ENCODE measurements at regions not wholly inside any gene's neighbourhood (a gene's known extent, or its start where the extent isn't known, plus 50 kb on each side); places are given as distances from the start of the nearest gene placed in this dataset.

DNA sequence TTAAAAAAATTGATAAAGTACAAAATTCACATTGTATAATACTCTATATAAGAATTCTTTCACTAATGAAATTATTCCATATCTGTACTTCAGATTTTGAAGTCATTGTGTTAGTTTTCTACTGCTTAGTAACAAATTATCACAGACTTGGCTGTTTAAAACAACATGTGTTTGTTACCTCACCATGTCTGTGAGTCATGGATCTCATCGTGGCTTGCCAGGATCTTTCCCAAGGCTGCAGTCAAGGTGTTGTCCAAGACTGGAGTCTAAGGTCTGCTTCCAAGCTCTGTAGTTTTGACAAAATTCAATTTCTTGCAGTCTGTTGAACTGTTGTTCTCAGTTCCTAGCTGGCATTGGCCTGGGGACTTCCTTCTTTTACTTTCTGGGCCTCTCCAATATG lies 1286.9 kb downstream of the ADGRL3 start:
- H3K4me1 ChIP-seq (ENCODE audit: control insufficient read depth, extremely low read depth, insufficient read depth, low read length): no peaks in the 10 kb centered on the region
- no peaks in the 10 kb centered on the region for H3K9me1 ChIP-seq (ENCODE audit: control insufficient read depth, extremely low read depth, insufficient read depth, low read length)
- no peak overlapping the region for H3K4me2 ChIP-seq (ENCODE audit: control insufficient read depth, extremely low read depth, insufficient read depth, low read depth, low read length)
- H2AFZ ChIP-seq (ENCODE audit: control insufficient read depth, low read length): no peak overlapping the region
- TF ChIP-seq, protein P1, sequence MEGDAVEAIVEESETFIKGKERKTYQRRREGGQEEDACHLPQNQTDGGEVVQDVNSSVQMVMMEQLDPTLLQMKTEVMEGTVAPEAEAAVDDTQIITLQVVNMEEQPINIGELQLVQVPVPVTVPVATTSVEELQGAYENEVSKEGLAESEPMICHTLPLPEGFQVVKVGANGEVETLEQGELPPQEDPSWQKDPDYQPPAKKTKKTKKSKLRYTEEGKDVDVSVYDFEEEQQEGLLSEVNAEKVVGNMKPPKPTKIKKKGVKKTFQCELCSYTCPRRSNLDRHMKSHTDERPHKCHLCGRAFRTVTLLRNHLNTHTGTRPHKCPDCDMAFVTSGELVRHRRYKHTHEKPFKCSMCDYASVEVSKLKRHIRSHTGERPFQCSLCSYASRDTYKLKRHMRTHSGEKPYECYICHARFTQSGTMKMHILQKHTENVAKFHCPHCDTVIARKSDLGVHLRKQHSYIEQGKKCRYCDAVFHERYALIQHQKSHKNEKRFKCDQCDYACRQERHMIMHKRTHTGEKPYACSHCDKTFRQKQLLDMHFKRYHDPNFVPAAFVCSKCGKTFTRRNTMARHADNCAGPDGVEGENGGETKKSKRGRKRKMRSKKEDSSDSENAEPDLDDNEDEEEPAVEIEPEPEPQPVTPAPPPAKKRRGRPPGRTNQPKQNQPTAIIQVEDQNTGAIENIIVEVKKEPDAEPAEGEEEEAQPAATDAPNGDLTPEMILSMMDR (optimal IDR thresholded peaks at IDR 0.05 in 1 of 3, IDR thresholded peaks at IDR 0.05 in 1 of 3, conservative IDR thresholded peaks at IDR 0.05 in 1 of 3; ENCODE audit: extremely low read depth in 1 of 3, insufficient read depth in 2 of 3, low read length in 3 of 3): no peak
- TF ChIP-seq EZH2 (IDR thresholded peaks at IDR 0.05; ENCODE audit: low read length): no peak
- no peaks in the 10 kb centered on the region for H3K36me3 ChIP-seq (ENCODE audit: control insufficient read depth in 2 of 2, extremely low read depth in 1 of 2, insufficient read depth in 2 of 2, low read length in 2 of 2)
- no peaks in the 10 kb centered on the region for H3K79me2 ChIP-seq (ENCODE audit: control insufficient read depth, insufficient read depth, low read length)
- FAIRE-seq: peak; percentile 17
- dilution Hi-C loops (cut with MboI; ENCODE audit: extremely low pct_ligation_motif_present, low sequenced_read_pairs): no loop called here
- no peaks in the 10 kb centered on the region for H3K9me3 ChIP-seq (ENCODE audit: control insufficient read depth, low read depth, low read length)
- H3K4me3 ChIP-seq (ENCODE audit: control insufficient read depth in 2 of 3, extremely low read depth in 1 of 3, insufficient read depth in 2 of 3, low read depth in 1 of 3, low read length in 3 of 3): no peak overlapping the region
- H3K27ac ChIP-seq (ENCODE audit: control insufficient read depth, insufficient read depth, low read length): no peak overlapping the region
- no peaks in the 10 kb centered on the region for H4K20me1 ChIP-seq (ENCODE audit: control insufficient read depth, extremely low read depth, insufficient read depth, low read length)
- DNase-seq (ENCODE audit: low read depth, low spot score): no peak
- H3K27me3 ChIP-seq (ENCODE audit: control insufficient read depth, extremely low read depth, insufficient read depth, low read length): no peaks in the 10 kb centered on the region
- no peak overlapping the region for H3K9ac ChIP-seq (ENCODE audit: control insufficient read depth, extremely low read depth, insufficient read depth, low read length)

DNA sequence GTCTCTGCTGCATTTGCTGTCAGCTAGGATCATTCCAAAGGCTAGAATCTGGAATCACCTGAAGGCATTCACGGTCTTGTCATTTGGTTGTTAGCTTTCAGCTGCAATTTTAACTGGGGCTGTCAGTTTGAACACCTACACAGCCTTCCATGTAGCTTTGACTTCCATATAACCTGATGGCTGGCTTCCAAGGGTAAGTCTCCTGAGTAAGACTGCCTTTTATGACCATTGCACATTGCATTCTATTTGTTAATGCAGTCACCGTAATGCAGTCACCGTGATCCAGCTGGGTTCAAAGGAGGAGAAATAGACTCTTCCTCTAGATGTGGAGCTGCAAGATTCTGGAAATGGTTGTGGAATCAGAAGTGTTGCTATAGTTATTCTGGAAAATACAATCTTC lies 1284.2 kb downstream of the ADGRL3 start:
- Histone ChIP-seq H3K4me1 (ENCODE audit: control insufficient read depth, extremely low read depth, insufficient read depth, low read length) (no peaks in the 10 kb centered on the region), H3K27ac (ENCODE audit: control insufficient read depth, insufficient read depth, low read length) (no peak overlapping the region), H3K4me2 (ENCODE audit: control insufficient read depth, extremely low read depth, insufficient read depth, low read depth, low read length) (no peak overlapping the region), H3K9me1 (ENCODE audit: control insufficient read depth, extremely low read depth, insufficient read depth, low read length) (no peaks in the 10 kb centered on the region), H4K20me1 (ENCODE audit: control insufficient read depth, extremely low read depth, insufficient read depth, low read length) (no peaks in the 10 kb centered on the region), H3K27me3 (ENCODE audit: control insufficient read depth, extremely low read depth, insufficient read depth, low read length) (no peaks in the 10 kb centered on the region), H3K9ac (ENCODE audit: control insufficient read depth, extremely low read depth, insufficient read depth, low read length) (no peak overlapping the region), H3K4me3 (ENCODE audit: control insufficient read depth in 2 of 3, extremely low read depth in 1 of 3, insufficient read depth in 2 of 3, low read depth in 1 of 3, low read length in 3 of 3) (no peak overlapping the region), H3K36me3 (ENCODE audit: control insufficient read depth in 2 of 2, extremely low read depth in 1 of 2, insufficient read depth in 2 of 2, low read length in 2 of 2) (no peaks in the 10 kb centered on the region), H3K9me3 (ENCODE audit: control insufficient read depth, low read depth, low read length) (no peaks in the 10 kb centered on the region), H2AFZ (ENCODE audit: control insufficient read depth, low read length) (no peak overlapping the region), H3K79me2 (ENCODE audit: control insufficient read depth, insufficient read depth, low read length) (no peaks in the 10 kb centered on the region)
- dilution Hi-C loops (cut with MboI; ENCODE audit: extremely low pct_ligation_motif_present, low sequenced_read_pairs): no loop called here
- no peak for FAIRE-seq
- no peak for DNase-seq (ENCODE audit: low read depth, low spot score)
- TF ChIP-seq, protein P1 (optimal IDR thresholded peaks at IDR 0.05 in 1 of 3, IDR thresholded peaks at IDR 0.05 in 1 of 3, conservative IDR thresholded peaks at IDR 0.05 in 1 of 3; ENCODE audit: extremely low read depth in 1 of 3, insufficient read depth in 2 of 3, low read length in 3 of 3): no peak
- TF ChIP-seq EZH2 (IDR thresholded peaks at IDR 0.05; ENCODE audit: low read length): no peak

Data from keratinocyte (primary cell).